ENCODE measurements at regions not wholly inside any gene's neighbourhood (a gene's known extent, or its start where the extent isn't known, plus 50 kb on each side); places are given as distances from the start of the nearest gene placed in this dataset.

DNA sequence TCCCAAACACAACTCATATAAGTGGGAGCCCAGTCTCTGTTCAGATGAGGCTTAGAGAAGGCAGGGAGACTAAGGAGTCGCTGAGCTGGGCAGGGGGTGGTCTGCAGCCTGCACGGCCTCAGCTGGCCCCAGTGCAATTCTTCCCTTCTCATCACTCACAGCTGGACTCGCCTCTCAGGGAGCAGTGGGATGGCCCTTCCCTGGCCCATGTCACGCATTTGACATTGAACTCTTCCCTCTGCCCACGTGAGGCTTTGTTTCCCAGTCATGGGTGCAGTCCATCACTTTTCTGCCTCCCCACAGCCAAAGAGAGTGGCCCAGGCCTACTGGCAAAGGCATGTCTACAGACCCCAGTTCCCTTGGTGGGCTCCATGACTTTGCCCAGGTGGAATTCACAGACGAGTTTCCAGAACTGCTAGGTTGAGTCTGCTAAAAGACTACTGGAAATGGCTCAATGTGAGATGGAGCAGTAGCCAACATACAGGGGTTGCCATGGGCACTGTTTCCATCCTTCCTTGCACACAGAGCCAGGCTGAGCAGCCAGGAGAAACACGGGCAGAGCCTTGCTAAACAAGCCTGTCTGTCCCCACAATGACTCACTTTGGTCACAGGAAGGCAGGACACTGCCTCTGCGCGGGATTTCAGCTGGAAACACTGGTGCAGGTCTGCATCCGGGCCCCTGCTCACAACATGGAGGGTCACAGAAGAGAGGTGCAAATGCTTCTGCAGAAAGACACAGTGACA lies 90.1 kb downstream of the OAT start:
- DNase-seq (no peak), ATAC-seq (no peak)
- Histone ChIP-seq H3K4me3 (no peak overlapping the region), H3K9me3 (no peaks in the 10 kb centered on the region), H3K36me3 (ENCODE audit: low read depth) (no peaks in the 10 kb centered on the region), H3K4me1 (ENCODE audit: low read depth) (no peaks in the 10 kb centered on the region)
- intact Hi-C loops (cut with DNase I, micrococcal nuclease), result no loop called here
- TF ChIP-seq, protein P1, sequence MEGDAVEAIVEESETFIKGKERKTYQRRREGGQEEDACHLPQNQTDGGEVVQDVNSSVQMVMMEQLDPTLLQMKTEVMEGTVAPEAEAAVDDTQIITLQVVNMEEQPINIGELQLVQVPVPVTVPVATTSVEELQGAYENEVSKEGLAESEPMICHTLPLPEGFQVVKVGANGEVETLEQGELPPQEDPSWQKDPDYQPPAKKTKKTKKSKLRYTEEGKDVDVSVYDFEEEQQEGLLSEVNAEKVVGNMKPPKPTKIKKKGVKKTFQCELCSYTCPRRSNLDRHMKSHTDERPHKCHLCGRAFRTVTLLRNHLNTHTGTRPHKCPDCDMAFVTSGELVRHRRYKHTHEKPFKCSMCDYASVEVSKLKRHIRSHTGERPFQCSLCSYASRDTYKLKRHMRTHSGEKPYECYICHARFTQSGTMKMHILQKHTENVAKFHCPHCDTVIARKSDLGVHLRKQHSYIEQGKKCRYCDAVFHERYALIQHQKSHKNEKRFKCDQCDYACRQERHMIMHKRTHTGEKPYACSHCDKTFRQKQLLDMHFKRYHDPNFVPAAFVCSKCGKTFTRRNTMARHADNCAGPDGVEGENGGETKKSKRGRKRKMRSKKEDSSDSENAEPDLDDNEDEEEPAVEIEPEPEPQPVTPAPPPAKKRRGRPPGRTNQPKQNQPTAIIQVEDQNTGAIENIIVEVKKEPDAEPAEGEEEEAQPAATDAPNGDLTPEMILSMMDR (IDR thresholded peaks at IDR 0.05), result no peak

DNA sequence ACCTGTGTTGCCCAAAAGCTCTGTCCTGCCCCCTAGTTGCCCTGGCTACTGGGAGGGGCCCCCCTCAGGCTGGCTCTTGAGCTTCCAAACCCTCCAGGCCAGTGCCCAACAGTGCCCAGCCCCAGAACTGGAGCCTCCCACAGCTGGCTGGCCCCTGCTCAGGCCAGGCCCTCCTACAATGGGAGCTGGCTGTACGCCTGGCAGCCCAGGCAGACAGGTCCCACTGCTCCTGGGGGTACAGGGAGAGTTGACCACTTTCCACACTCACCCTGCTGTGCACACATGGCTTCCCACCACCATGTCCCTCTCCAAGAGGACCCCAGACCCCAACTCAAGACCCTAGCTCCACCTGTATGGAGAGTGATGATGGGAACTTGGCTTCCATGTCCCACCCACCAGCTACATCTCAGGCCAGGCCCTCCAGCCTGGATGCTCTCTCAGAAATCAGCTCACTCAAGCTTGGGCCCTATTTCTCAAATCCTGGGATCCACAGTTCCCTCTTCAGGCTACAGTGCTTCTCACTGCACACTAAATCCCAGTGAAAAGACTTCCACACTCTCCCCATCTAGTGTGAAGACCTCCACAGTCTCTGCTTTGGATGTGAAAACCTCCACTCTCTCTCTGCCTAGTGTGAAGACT lies 92.6 kb downstream of the OAT start:
- TF ChIP-seq, protein P1 (IDR thresholded peaks at IDR 0.05), result no peak
- intact Hi-C loops (cut with DNase I, micrococcal nuclease), result no loop called here
- ATAC-seq, result no peak
- H3K9me3 ChIP-seq, result no peaks in the 10 kb centered on the region
- no peak overlapping the region for H3K4me3 ChIP-seq
- no peaks in the 10 kb centered on the region for H3K36me3 ChIP-seq (ENCODE audit: low read depth)
- no peak for DNase-seq
- H3K4me1 ChIP-seq (ENCODE audit: low read depth), result no peaks in the 10 kb centered on the region

DNA sequence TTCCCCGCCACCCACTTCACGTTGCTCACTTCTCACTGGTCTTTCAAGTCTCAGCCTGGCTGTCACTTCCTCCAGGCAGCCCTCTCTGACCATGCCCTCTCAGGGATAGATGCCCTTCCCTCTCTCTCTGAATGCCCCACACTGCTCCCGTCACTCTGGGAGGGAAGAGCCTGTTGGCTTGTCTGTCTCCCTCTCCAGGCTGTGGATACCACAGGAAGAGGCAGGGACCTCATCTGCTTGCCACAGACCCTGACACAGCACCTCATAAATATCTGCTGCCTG lies 93.1 kb downstream of the OAT start:
- DNase-seq (no peak), ATAC-seq (no peak)
- no peaks in the 10 kb centered on the region for H3K4me1 ChIP-seq (ENCODE audit: low read depth)
- H3K4me3 ChIP-seq, result no peak overlapping the region
- intact Hi-C loops (cut with DNase I, micrococcal nuclease), result no loop called here
- no peaks in the 10 kb centered on the region for H3K36me3 ChIP-seq (ENCODE audit: low read depth)
- TF ChIP-seq, protein P1 (IDR thresholded peaks at IDR 0.05), result no peak
- no peaks in the 10 kb centered on the region for H3K9me3 ChIP-seq

DNA sequence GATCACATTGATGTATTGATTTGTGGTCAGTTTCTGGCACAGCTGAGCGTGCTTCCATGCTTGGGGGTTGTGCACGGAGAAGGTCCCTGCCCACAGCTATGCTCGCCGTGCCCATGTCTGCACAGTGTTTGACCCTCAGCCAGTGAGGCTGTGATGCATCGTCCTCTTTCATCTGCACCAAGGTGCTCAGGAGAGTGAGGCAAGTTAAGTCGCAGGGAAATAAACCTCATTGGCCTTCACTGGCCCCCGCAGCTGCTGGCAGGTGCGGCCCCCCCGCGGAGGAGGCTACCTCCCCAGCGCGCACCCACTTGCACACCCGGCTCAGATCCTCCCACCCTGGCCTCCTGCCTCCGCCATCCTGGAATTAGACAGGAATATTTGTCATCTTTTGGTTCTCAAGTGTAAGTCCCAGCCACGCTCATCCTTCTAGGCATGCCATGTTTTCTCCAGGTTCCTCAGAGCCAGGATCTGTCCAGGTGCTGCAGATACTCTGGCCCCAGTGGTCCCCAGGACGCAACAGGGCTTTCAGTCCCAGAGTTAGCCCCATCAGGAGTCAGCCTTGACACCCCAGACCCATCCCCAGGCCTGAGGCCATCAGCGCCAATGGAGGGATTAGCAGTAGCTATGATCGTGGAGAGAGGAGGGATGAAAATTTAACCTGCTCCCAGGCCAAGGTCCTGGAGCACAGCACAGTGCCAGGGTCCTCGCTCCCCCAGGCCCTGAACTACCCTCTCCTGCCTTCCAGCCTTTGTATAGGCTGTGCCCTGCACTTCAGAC lies 93.7 kb downstream of the OAT start:
- Histone ChIP-seq H3K9me3 (no peaks in the 10 kb centered on the region), H3K4me3 (no peak overlapping the region), H3K36me3 (ENCODE audit: low read depth) (no peaks in the 10 kb centered on the region), H3K4me1 (ENCODE audit: low read depth) (no peaks in the 10 kb centered on the region)
- intact Hi-C loops (cut with DNase I, micrococcal nuclease), result no loop called here
- TF ChIP-seq, protein P1 (IDR thresholded peaks at IDR 0.05), result no peak
- DNase-seq (no peak), ATAC-seq (no peak)

DNA sequence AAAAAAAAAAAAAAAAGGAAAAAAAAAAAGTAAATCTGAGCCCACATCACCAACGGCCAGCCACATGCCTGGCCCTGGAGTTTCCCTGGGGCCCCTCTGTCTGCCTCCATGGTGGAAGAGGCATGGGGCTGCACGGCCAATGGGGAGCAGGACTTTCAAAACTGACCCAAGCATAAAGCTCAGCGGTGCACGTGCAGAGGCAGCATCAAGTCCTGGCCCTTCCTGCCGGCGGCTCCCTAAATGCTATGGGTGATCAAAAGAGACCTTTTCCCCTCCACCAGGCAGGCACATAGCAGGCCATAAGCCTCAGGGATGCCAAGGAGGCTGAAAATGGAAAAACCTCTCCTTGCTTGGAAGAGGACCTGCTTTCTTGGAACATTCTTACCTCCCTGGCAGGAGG lies 94.3 kb downstream of the OAT start:
- no peak for DNase-seq
- TF ChIP-seq, protein P1 (IDR thresholded peaks at IDR 0.05), result no peak

More for the DNA sequence above, 94.3 kb downstream of the OAT start:
- Histone ChIP-seq H3K4me3 (no peak overlapping the region), H3K36me3 (ENCODE audit: low read depth) (no peaks in the 10 kb centered on the region), H3K9me3 (no peaks in the 10 kb centered on the region), H3K4me1 (ENCODE audit: low read depth) (no peaks in the 10 kb centered on the region)
- no peak for ATAC-seq
- intact Hi-C loops (cut with DNase I, micrococcal nuclease), result no loop called here
